ENCODE measurements at regions not wholly inside any gene's neighbourhood (a gene's known extent, or its start where the extent isn't known, plus 50 kb on each side); places are given as distances from the start of the nearest gene placed in this dataset.
"Not testable (repeated sequence)": the region's sequence is repeated elsewhere in the genome, so short reads cannot be mapped to it uniquely, and the experiment has no call there.

- H3K79me2 ChIP-seq (ENCODE audit: insufficient read depth, low read depth, low read length); intact Hi-C loops (cut with micrococcal nuclease; ENCODE audit: unreplicated experiment); H3K4me2 ChIP-seq (ENCODE audit: low read length): not testable (repeated sequence)
Observed at GRCh38 chr9:42239445-42240260, 56.2 kb downstream of the SPATA31A6 start.

DNA sequence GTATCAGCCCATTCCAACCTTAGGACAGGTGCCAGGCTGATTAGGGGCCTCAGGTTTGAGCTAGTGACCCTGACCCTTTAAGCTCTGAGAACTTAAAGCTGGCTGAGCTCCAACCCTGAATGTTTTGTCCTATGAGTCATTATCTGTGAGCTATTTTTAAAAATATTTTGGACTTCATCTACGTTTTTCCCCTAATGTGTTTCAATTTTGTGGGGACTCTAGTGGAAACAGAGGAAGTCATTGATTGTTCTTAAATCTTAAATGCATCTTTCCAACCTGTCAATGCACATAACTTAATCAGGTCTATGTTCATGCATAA, 56.8 kb downstream of the SPATA31A6 start:
- POLR2A ChIA-PET; DNase-seq (ENCODE audit: low spot score); intact Hi-C loops (cut with micrococcal nuclease; ENCODE audit: unreplicated experiment); H3K9me2 ChIP-seq (ENCODE audit: insufficient read depth, low read length); H3K4me1 ChIP-seq (ENCODE audit: insufficient read depth, low read length, poor library complexity, severe bottlenecking); H2AFZ ChIP-seq (ENCODE audit: low read length); H3K9me3 ChIP-seq (ENCODE audit: low read length); H4K20me1 ChIP-seq (ENCODE audit: insufficient read depth, low read length); H3K27ac ChIP-seq (ENCODE audit: low read depth, low read length, poor library complexity, severe bottlenecking); H3K79me2 ChIP-seq (ENCODE audit: insufficient read depth, low read depth, low read length); H3K4me3 ChIP-seq (ENCODE audit: low read depth, low read length, poor library complexity, severe bottlenecking); H3K4me2 ChIP-seq (ENCODE audit: low read length); BruUV-seq (replicated peaks); CTCF ChIA-PET (ENCODE audit: unreplicated experiment); H3K36me3 ChIP-seq (ENCODE audit: insufficient read depth, low read length): not testable (repeated sequence)

More at GRCh38 chr9:42239445-42240260, 56.2 kb downstream of the SPATA31A6 start:
- H3K9me2 ChIP-seq (ENCODE audit: insufficient read depth, low read length); H4K20me1 ChIP-seq (ENCODE audit: insufficient read depth, low read length); DNase-seq (ENCODE audit: low spot score); H3K36me3 ChIP-seq (ENCODE audit: insufficient read depth, low read length); H3K4me3 ChIP-seq (ENCODE audit: low read depth, low read length, poor library complexity, severe bottlenecking); H2AFZ ChIP-seq (ENCODE audit: low read length); H3K9me3 ChIP-seq (ENCODE audit: low read length); H3K27ac ChIP-seq (ENCODE audit: low read depth, low read length, poor library complexity, severe bottlenecking); BruUV-seq (replicated peaks); CTCF ChIA-PET (ENCODE audit: unreplicated experiment); POLR2A ChIA-PET; H3K4me1 ChIP-seq (ENCODE audit: insufficient read depth, low read length, poor library complexity, severe bottlenecking): not testable (repeated sequence)

- POLR2A ChIA-PET; H3K9me2 ChIP-seq (ENCODE audit: insufficient read depth, low read length); H3K4me3 ChIP-seq (ENCODE audit: low read depth, low read length, poor library complexity, severe bottlenecking); H3K9me3 ChIP-seq (ENCODE audit: low read length); DNase-seq (ENCODE audit: low spot score); intact Hi-C loops (cut with micrococcal nuclease; ENCODE audit: unreplicated experiment); H2AFZ ChIP-seq (ENCODE audit: low read length); H4K20me1 ChIP-seq (ENCODE audit: insufficient read depth, low read length); H3K4me1 ChIP-seq (ENCODE audit: insufficient read depth, low read length, poor library complexity, severe bottlenecking); H3K79me2 ChIP-seq (ENCODE audit: insufficient read depth, low read depth, low read length); CTCF ChIA-PET (ENCODE audit: unreplicated experiment); H3K4me2 ChIP-seq (ENCODE audit: low read length); H3K36me3 ChIP-seq (ENCODE audit: insufficient read depth, low read length); H3K27ac ChIP-seq (ENCODE audit: low read depth, low read length, poor library complexity, severe bottlenecking); BruUV-seq (replicated peaks): not testable (repeated sequence)
Observed at GRCh38 chr9:42243211-42243610, 59.8 kb downstream of the SPATA31A6 start.

DNA sequence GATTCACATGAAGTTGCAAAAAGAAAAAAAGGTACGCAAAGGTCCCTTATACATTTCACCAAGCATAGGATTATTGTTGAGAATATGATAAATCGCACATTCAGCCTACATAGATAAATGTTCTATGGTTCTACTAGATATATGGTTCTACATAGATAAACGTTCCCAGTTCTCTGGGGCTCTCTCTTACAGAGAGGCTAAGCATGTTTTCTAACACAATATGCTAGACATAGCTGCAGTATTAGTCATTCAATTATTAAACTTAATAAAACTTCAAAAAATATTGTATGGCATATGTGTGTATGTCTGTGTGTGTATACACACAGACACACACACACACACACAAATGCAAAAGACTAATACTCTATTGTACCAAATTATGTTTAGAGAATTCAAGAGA, 60.4 kb downstream of the SPATA31A6 start:
- H3K4me1 ChIP-seq (ENCODE audit: insufficient read depth, low read length, poor library complexity, severe bottlenecking); H3K9me2 ChIP-seq (ENCODE audit: insufficient read depth, low read length); H3K27ac ChIP-seq (ENCODE audit: low read depth, low read length, poor library complexity, severe bottlenecking); intact Hi-C loops (cut with micrococcal nuclease; ENCODE audit: unreplicated experiment); H4K20me1 ChIP-seq (ENCODE audit: insufficient read depth, low read length); H3K79me2 ChIP-seq (ENCODE audit: insufficient read depth, low read depth, low read length); POLR2A ChIA-PET; H2AFZ ChIP-seq (ENCODE audit: low read length); CTCF ChIA-PET (ENCODE audit: unreplicated experiment); H3K4me2 ChIP-seq (ENCODE audit: low read length); DNase-seq (ENCODE audit: low spot score); H3K36me3 ChIP-seq (ENCODE audit: insufficient read depth, low read length); H3K4me3 ChIP-seq (ENCODE audit: low read depth, low read length, poor library complexity, severe bottlenecking); BruUV-seq (replicated peaks); H3K9me3 ChIP-seq (ENCODE audit: low read length): not testable (repeated sequence)

DNA sequence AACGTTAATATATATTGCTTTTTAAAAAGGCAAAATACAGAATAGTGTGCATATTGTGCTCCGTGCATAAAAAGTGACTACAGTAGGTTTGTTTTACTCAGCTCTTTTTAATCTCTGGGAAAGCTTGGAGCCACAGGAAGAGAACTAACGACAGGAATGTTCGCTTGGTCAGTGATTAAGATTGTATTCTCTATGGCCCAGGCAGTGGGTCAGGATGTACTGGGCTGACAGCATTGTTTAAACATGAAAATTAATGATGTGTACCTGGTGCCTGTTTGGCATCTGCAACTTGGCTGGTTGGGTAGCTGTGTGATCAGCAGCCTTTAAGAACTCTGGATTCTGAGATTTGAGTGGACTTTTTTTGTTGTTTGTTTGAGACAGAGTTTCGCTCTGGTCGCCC, 85.3 kb downstream of the SPATA31A6 start:
- CTCF ChIA-PET (ENCODE audit: unreplicated experiment); intact Hi-C loops (cut with micrococcal nuclease; ENCODE audit: unreplicated experiment); H3K79me2 ChIP-seq (ENCODE audit: insufficient read depth, low read depth, low read length); DNase-seq (ENCODE audit: low spot score); H4K20me1 ChIP-seq (ENCODE audit: insufficient read depth, low read length); POLR2A ChIA-PET; H3K9me2 ChIP-seq (ENCODE audit: insufficient read depth, low read length); H2AFZ ChIP-seq (ENCODE audit: low read length); H3K27ac ChIP-seq (ENCODE audit: low read depth, low read length, poor library complexity, severe bottlenecking); BruUV-seq (replicated peaks); H3K9me3 ChIP-seq (ENCODE audit: low read length); H3K4me1 ChIP-seq (ENCODE audit: insufficient read depth, low read length, poor library complexity, severe bottlenecking); H3K4me2 ChIP-seq (ENCODE audit: low read length); H3K36me3 ChIP-seq (ENCODE audit: insufficient read depth, low read length); H3K4me3 ChIP-seq (ENCODE audit: low read depth, low read length, poor library complexity, severe bottlenecking): not testable (repeated sequence)

GRCh38 chr9:42269171-42269570, 85.7 kb downstream of the SPATA31A6 start:
- H3K9me3 ChIP-seq (ENCODE audit: low read length); CTCF ChIA-PET (ENCODE audit: unreplicated experiment); H3K27ac ChIP-seq (ENCODE audit: low read depth, low read length, poor library complexity, severe bottlenecking); H4K20me1 ChIP-seq (ENCODE audit: insufficient read depth, low read length); H2AFZ ChIP-seq (ENCODE audit: low read length); intact Hi-C loops (cut with micrococcal nuclease; ENCODE audit: unreplicated experiment); POLR2A ChIA-PET; H3K4me3 ChIP-seq (ENCODE audit: low read depth, low read length, poor library complexity, severe bottlenecking); H3K36me3 ChIP-seq (ENCODE audit: insufficient read depth, low read length); DNase-seq (ENCODE audit: low spot score); H3K4me2 ChIP-seq (ENCODE audit: low read length); BruUV-seq (replicated peaks); H3K4me1 ChIP-seq (ENCODE audit: insufficient read depth, low read length, poor library complexity, severe bottlenecking); H3K79me2 ChIP-seq (ENCODE audit: insufficient read depth, low read depth, low read length); H3K9me2 ChIP-seq (ENCODE audit: insufficient read depth, low read length): not testable (repeated sequence)

GRCh38 chr9:42273191-42273590, 89.7 kb downstream of the SPATA31A6 start:
- intact Hi-C loops (cut with micrococcal nuclease; ENCODE audit: unreplicated experiment); H3K4me3 ChIP-seq (ENCODE audit: low read depth, low read length, poor library complexity, severe bottlenecking); H2AFZ ChIP-seq (ENCODE audit: low read length); H3K4me1 ChIP-seq (ENCODE audit: insufficient read depth, low read length, poor library complexity, severe bottlenecking); CTCF ChIA-PET (ENCODE audit: unreplicated experiment); H3K9me3 ChIP-seq (ENCODE audit: low read length); H3K27ac ChIP-seq (ENCODE audit: low read depth, low read length, poor library complexity, severe bottlenecking); DNase-seq (ENCODE audit: low spot score); H4K20me1 ChIP-seq (ENCODE audit: insufficient read depth, low read length); H3K36me3 ChIP-seq (ENCODE audit: insufficient read depth, low read length); H3K4me2 ChIP-seq (ENCODE audit: low read length); H3K9me2 ChIP-seq (ENCODE audit: insufficient read depth, low read length); BruUV-seq (replicated peaks); POLR2A ChIA-PET; H3K79me2 ChIP-seq (ENCODE audit: insufficient read depth, low read depth, low read length): not testable (repeated sequence)

Data from OCI-LY7 (cell line).